ENCODE measurements at regions not wholly inside any gene's neighbourhood (a gene's known extent, or its start where the extent isn't known, plus 50 kb on each side); places are given as distances from the start of the nearest gene placed in this dataset.

DNA sequence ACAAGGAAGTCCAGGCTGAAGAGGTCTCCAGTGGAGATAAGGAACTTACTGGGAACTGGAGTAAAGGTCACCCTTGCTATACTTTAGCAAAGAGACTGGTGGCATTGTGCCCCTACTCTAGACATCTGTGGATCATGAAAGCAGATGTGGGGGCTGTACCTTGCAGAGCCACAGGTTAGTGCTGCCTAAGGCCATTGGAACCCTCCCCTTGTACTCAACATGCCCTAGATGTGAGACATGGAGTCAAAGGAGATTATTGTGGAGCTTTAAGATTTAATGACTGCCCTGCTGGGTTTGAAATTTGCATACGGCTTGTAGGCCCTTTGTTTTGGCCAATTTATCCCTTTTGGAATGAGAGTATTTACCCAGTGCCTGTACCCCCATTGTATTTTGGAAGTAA is 397.3 kb upstream of the GRIN3A start:
- Mint-ChIP-seq H3K9me3 (no peaks in the 10 kb centered on the region), H3K4me3 (no peak overlapping the region), H3K27ac (no peak overlapping the region), H3K4me1 (ENCODE audit: low read depth) (no peaks in the 10 kb centered on the region), H3K36me3 (ENCODE audit: low read depth) (no peaks in the 10 kb centered on the region), H3K27me3 (ENCODE audit: insufficient read depth) (no peaks in the 10 kb centered on the region)
- intact Hi-C loops (cut with micrococcal nuclease): no loop called here
- DNase-seq (ENCODE audit: low spot score): no peak

DNA sequence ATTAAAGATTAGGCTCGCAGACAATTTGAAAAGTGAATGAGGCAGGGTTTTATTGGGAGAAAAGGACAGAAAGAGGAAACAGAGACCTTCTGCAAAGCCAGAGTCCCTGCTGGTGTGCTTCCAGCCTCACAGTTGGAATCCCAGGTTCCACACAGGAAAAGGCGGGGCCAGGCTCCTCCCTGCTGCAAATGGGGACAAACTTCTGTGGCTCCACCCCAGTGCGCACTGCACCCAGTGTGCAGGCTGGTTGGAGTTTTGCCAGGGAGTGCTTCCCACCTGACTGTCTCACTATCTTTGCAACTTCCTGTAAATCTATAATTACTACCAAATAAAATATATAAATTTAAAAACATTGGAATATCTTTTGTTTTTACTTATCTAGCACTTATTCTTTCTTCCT is 386.0 kb upstream of the GRIN3A start:
- H3K27me3 Mint-ChIP-seq (ENCODE audit: insufficient read depth): no peaks in the 10 kb centered on the region
- no peak overlapping the region for H3K4me3 Mint-ChIP-seq
- intact Hi-C loops (cut with micrococcal nuclease): no loop called here
- peaks cover 11% of the 10 kb centered on the region for H3K9me3 Mint-ChIP-seq
- H3K27ac Mint-ChIP-seq: no peak overlapping the region
- H3K4me1 Mint-ChIP-seq (ENCODE audit: low read depth): no peaks in the 10 kb centered on the region
- H3K36me3 Mint-ChIP-seq (ENCODE audit: low read depth): no peaks in the 10 kb centered on the region
- DNase-seq (ENCODE audit: low spot score): no peak

DNA sequence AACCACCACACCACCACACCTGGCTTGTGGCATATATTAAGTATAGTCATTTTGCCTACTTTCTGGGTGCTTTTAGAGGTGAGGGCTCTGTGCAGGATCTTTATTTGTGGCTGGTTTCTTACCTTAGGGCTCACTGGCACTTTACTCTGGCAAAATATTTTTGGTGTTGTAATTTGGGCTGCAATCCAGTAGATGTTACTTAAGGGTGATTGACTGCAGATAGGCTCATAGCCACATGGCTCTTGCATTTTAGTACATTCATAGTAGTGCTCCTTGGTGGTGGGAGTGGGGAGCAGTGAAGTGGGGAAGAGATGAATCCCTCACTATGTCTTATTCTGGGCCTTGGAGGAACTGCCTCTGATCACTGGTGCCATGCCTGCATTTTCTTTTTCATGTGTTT is 376.1 kb upstream of the GRIN3A start:
- no peaks in the 10 kb centered on the region for H3K4me1 Mint-ChIP-seq (ENCODE audit: low read depth)
- peaks cover 3% of the 10 kb centered on the region for H3K9me3 Mint-ChIP-seq
- intact Hi-C loops (cut with micrococcal nuclease): no loop called here
- no peaks in the 10 kb centered on the region for H3K36me3 Mint-ChIP-seq (ENCODE audit: low read depth)
- no peak for DNase-seq (ENCODE audit: low spot score)
- no peaks in the 10 kb centered on the region for H3K27me3 Mint-ChIP-seq (ENCODE audit: insufficient read depth)
- no peak overlapping the region for H3K4me3 Mint-ChIP-seq
- no peak overlapping the region for H3K27ac Mint-ChIP-seq

DNA sequence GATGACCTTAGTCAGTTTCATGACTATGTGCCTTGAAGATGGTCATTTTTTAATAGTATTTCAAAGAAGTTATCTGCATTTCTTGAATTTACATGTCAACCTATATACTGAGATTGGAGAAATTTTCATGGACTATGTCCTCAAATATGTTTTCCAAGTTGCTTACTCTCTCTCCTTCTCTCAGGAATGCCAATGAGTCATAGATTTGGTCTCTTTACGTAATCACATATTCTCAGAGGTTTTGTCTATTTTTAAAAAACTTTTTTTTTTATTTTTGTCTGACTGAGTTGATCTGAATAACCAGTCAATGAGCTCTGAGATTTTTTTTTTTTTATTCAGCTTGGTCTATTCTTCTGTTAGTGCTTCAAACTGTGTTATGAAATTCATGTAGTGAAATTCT is 374.7 kb upstream of the GRIN3A start:
- no peak overlapping the region for H3K27ac Mint-ChIP-seq
- no peak overlapping the region for H3K4me3 Mint-ChIP-seq
- intact Hi-C loops (cut with micrococcal nuclease): no loop called here
- no peak for DNase-seq (ENCODE audit: low spot score)
- H3K9me3 Mint-ChIP-seq: peaks cover 3% of the 10 kb centered on the region
- H3K4me1 Mint-ChIP-seq (ENCODE audit: low read depth): no peaks in the 10 kb centered on the region
- no peaks in the 10 kb centered on the region for H3K27me3 Mint-ChIP-seq (ENCODE audit: insufficient read depth)
- no peaks in the 10 kb centered on the region for H3K36me3 Mint-ChIP-seq (ENCODE audit: low read depth)

DNA sequence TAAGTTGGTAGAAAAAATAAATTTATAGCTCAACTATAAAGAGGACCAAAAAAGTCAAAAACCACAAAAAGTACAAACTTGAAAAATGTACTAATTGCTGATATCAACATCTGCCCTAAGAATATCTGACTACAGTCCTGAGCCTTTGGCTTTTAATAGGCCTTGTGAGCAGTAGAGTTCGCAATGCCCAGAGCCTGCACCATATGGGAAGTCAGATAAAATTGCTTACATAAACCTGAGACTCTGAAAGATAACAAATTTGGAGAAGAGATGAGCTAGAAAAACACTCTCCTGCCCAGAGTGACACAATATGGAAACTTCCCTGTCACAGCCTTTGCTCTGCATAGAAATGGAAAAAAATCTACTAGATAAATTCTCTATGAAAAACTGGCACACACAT is 368.0 kb upstream of the GRIN3A start:
- Mint-ChIP-seq H3K9me3 (no peaks in the 10 kb centered on the region), H3K27me3 (ENCODE audit: insufficient read depth) (no peaks in the 10 kb centered on the region), H3K36me3 (ENCODE audit: low read depth) (no peaks in the 10 kb centered on the region), H3K4me3 (no peak overlapping the region), H3K27ac (no peak overlapping the region), H3K4me1 (ENCODE audit: low read depth) (no peaks in the 10 kb centered on the region)
- intact Hi-C loops (cut with micrococcal nuclease): no loop called here
- no peak for DNase-seq (ENCODE audit: low spot score)

DNA sequence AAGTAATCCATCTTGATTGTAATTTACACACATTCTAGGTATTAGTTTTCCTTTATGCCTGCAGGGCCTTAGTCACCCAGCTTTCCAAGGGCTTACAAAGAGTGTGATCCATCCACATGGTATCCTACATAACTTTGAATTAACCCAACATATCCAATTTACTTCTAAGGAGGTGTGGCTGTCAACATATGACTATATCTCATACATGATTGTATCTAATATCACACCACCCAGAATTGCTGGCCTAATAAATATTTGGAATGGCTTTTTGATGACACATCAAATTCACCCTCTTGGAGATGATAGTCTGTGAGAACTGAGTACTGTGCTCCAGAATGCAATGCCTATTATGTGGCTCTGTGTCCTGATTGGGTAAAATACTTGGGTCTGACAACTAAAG is 363.3 kb upstream of the GRIN3A start:
- no peak for DNase-seq (ENCODE audit: low spot score)
- no peaks in the 10 kb centered on the region for H3K9me3 Mint-ChIP-seq
- intact Hi-C loops (cut with micrococcal nuclease): no loop called here
- H3K27ac Mint-ChIP-seq: no peak overlapping the region
- no peaks in the 10 kb centered on the region for H3K27me3 Mint-ChIP-seq (ENCODE audit: insufficient read depth)
- no peak overlapping the region for H3K4me3 Mint-ChIP-seq
- H3K36me3 Mint-ChIP-seq (ENCODE audit: low read depth): no peaks in the 10 kb centered on the region
- H3K4me1 Mint-ChIP-seq (ENCODE audit: low read depth): no peaks in the 10 kb centered on the region

DNA sequence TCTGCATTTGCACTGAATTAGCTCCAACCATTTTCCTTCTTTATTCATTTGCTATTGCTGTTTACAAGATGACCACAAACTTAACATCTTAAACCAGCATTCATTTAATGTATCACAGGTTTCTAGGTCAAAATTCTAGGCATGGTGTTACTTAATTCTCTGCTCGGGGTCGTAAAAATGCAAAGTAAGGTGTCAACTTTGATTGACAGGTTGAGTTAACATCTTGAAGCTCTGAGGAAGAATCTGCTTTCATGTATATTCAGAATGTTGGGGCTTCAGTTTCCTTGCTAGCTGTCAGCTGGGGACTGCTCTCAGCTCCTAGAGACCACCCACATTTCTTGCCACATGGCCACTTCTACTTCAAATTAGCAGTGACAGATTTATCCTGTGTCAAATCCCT is 348.7 kb upstream of the GRIN3A start:
- Mint-ChIP-seq H3K27me3 (ENCODE audit: insufficient read depth) (no peaks in the 10 kb centered on the region), H3K27ac (no peak overlapping the region)
- intact Hi-C loops (cut with micrococcal nuclease): no loop called here

DNA sequence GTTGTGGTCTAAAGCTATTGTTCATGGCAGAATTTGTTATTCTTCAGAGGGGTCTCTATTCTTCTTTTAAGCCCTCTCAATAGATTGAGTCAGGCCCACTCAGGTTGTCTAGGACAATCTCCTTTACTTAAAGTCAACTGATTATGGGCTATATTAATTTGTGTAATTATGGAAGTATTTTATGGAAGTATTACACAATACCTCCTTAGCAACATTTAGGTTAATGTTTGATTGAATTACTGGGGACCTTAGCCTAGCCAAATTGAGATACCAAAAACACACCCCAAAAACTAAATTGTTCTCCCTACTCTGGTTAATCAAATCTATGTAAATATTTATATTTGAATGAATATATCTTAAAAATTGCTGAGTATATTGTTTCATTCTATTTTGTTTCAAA is 347.1 kb upstream of the GRIN3A start:
- Mint-ChIP-seq H3K4me3 (no peak overlapping the region), H3K27me3 (ENCODE audit: insufficient read depth) (no peaks in the 10 kb centered on the region), H3K36me3 (ENCODE audit: low read depth) (no peaks in the 10 kb centered on the region), H3K4me1 (ENCODE audit: low read depth) (no peaks in the 10 kb centered on the region), H3K27ac (no peak overlapping the region), H3K9me3 (no peaks in the 10 kb centered on the region)
- intact Hi-C loops (cut with micrococcal nuclease): no loop called here
- DNase-seq (ENCODE audit: low spot score): no peak

More for the DNA sequence above, 348.7 kb upstream of the GRIN3A start:
- H3K4me3 Mint-ChIP-seq: no peak overlapping the region
- no peaks in the 10 kb centered on the region for H3K9me3 Mint-ChIP-seq
- no peaks in the 10 kb centered on the region for H3K4me1 Mint-ChIP-seq (ENCODE audit: low read depth)
- DNase-seq (ENCODE audit: low spot score): no peak
- no peaks in the 10 kb centered on the region for H3K36me3 Mint-ChIP-seq (ENCODE audit: low read depth)

DNA sequence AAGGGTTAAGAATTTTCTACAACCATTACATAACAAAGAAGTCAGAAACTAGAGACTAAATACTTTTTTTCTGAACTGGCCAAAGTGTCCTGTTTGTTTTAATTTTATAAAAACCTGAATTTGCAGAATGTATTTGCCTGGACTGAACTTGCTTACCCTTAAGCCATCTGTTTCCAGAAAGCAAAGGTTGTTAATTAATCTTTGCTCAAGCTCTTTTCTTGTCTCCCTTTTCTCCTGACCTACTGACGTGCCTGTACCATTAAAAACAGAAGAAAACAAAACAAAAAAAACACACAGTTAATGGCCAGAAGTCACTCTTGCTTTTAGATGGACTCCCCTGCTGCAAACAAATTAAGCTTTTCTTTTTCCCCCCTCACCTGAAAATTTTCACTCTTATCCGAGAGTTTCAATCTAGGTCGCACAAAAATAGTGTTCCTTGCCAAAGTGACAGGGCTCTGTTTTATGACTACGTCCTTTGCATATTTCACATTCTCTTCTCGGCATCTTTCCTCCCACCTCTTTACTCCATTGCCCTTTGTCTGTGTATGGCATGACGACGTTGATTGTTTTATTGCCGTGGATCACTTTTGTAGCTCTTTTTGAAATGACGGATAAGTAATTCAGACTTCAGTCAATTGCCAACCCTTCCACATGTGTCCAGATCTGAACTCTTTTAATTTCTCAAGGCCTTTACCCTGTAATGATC is 333.8 kb upstream of the GRIN3A start:
- no peaks in the 10 kb centered on the region for H3K36me3 Mint-ChIP-seq (ENCODE audit: low read depth)
- H3K9me3 Mint-ChIP-seq: peaks cover 4% of the 10 kb centered on the region
- H3K27ac Mint-ChIP-seq: no peak overlapping the region
- no peak for DNase-seq (ENCODE audit: low spot score)
- intact Hi-C loops (cut with micrococcal nuclease): no loop called here
- H3K4me1 Mint-ChIP-seq (ENCODE audit: low read depth): no peaks in the 10 kb centered on the region
- H3K27me3 Mint-ChIP-seq (ENCODE audit: insufficient read depth): no peaks in the 10 kb centered on the region
- H3K4me3 Mint-ChIP-seq: no peak overlapping the region

DNA sequence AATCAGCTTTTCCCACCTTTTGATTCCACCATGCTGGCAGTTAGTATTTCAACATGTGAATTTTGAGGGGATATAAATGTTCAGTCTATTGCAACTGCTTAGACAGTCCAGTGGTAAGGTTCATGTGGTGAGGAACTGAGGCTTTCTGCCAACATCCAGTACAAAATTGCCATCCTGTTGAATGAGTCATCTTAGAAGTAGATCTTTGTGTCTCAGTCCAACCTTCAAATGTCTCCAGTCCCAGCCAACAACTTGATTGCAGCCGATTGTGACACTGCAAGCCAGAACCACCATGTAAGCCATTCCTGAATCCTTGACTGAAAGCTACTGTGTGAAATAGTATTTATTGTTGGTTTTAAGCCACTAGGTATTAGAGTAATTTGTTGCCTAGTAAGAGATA is 331.5 kb upstream of the GRIN3A start:
- no peaks in the 10 kb centered on the region for H3K36me3 Mint-ChIP-seq (ENCODE audit: low read depth)
- no peaks in the 10 kb centered on the region for H3K27me3 Mint-ChIP-seq (ENCODE audit: insufficient read depth)
- H3K9me3 Mint-ChIP-seq: peaks cover 4% of the 10 kb centered on the region
- no peak for DNase-seq (ENCODE audit: low spot score)
- no peak overlapping the region for H3K4me3 Mint-ChIP-seq
- intact Hi-C loops (cut with micrococcal nuclease): no loop called here
- H3K27ac Mint-ChIP-seq: no peak overlapping the region
- H3K4me1 Mint-ChIP-seq (ENCODE audit: low read depth): no peaks in the 10 kb centered on the region

DNA sequence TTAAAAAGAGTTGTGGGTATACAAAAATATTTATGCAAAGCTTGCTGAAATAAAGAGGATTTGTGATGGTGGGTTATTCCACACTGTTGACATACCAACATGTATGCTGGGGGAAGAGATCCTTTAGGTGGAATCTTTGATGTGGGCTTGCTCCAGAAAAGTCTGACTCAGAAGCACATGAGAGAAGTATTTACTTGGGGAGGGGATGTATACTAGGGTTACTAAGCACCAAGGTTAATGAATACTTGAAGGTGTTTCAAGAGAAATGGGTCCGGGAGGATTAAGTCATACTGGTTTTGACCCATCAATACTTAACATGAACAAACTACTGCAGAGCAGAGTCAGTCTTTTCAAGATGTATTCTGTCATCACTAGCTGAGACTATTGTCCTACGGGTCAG is 316.4 kb upstream of the GRIN3A start:
- DNase-seq (ENCODE audit: low spot score): no peak
- intact Hi-C loops (cut with micrococcal nuclease): no loop called here
- no peak overlapping the region for H3K4me3 Mint-ChIP-seq
- no peaks in the 10 kb centered on the region for H3K36me3 Mint-ChIP-seq (ENCODE audit: low read depth)
- H3K4me1 Mint-ChIP-seq (ENCODE audit: low read depth): no peaks in the 10 kb centered on the region
- H3K9me3 Mint-ChIP-seq: no peaks in the 10 kb centered on the region
- H3K27ac Mint-ChIP-seq: no peak overlapping the region
- no peaks in the 10 kb centered on the region for H3K27me3 Mint-ChIP-seq (ENCODE audit: insufficient read depth)

DNA sequence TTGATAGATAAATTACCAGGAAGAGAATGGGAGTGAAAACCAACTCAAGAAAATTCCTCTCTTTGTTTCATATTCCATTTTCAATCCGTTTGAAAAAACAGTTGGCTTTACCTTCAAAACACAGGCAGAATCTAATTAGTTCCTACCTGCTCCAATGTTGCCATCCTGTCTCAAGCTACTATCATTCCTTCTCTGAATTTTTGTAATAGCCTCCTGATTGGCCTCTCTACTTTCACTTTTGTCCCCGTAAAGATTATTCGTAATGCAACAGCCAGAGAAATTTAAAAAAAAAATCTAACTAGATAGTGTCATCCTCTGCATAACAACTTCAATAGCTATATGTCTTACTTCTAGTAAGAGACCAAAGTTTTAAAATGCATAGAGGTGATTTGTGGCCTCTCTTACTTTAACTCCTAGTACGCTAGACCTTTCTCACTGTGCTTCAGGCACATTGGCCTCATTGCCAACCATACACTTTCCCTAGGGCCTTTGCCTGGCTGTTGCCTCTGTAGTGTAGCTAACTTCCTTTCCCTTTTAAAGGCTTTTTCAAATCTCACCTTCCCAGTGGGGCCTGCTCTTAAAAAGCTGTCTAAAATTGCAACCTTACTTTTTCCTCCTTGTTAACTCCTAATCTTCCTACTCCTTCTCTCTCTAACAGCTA is 311.3 kb upstream of the GRIN3A start:
- Mint-ChIP-seq H3K27ac (no peak overlapping the region), H3K4me1 (ENCODE audit: low read depth) (no peaks in the 10 kb centered on the region), H3K36me3 (ENCODE audit: low read depth) (no peaks in the 10 kb centered on the region), H3K9me3 (no peaks in the 10 kb centered on the region), H3K27me3 (ENCODE audit: insufficient read depth) (no peaks in the 10 kb centered on the region), H3K4me3 (no peak overlapping the region)
- DNase-seq (ENCODE audit: low spot score): no peak
- intact Hi-C loops (cut with micrococcal nuclease): no loop called here

DNA sequence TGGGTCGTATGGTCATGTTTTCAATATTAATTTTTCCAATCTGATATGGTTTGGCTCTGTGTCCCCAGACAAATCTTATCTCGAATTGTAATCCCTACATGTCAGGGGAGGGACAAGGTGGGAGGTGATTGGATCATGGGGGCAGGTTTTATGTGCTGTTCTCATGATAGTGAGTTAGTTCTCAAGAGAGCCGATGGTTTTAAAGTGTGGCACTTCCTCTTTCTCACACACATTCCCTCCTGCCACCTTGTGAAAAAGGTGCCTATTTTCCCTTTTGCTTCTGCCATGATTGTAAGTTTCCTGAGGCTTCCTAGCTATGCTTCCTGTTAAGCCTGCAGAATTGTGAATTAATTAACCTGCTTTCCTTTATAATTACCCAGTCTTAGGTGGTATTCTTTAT is 309.1 kb upstream of the GRIN3A start:
- H3K9me3 Mint-ChIP-seq: no peaks in the 10 kb centered on the region
- H3K4me1 Mint-ChIP-seq (ENCODE audit: low read depth): no peaks in the 10 kb centered on the region
- intact Hi-C loops (cut with micrococcal nuclease): no loop called here
- no peak overlapping the region for H3K27ac Mint-ChIP-seq
- H3K36me3 Mint-ChIP-seq (ENCODE audit: low read depth): no peaks in the 10 kb centered on the region
- H3K27me3 Mint-ChIP-seq (ENCODE audit: insufficient read depth): no peaks in the 10 kb centered on the region
- no peak for DNase-seq (ENCODE audit: low spot score)
- no peak overlapping the region for H3K4me3 Mint-ChIP-seq

DNA sequence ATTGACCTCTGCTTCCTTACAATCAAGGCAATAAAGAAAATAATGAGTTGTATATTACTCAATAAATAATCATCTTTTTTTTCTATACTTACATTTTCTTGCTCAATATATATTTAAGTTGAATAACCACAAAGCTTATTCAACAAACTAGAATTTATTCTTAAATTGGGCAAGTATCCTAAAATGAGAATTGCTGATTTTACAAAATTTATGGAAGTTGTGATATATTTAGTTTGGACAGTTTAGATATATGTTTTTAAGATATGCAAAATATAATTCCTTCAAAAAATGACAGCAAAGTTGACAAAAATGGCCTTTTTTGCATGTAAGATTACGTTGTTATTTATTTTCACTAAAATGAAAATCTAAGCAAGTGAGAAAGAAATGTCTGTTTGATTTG is 305.7 kb upstream of the GRIN3A start:
- Mint-ChIP-seq H3K27me3 (ENCODE audit: insufficient read depth) (no peaks in the 10 kb centered on the region), H3K4me3 (no peak overlapping the region), H3K4me1 (ENCODE audit: low read depth) (no peaks in the 10 kb centered on the region), H3K36me3 (ENCODE audit: low read depth) (no peaks in the 10 kb centered on the region), H3K27ac (no peak overlapping the region), H3K9me3 (no peaks in the 10 kb centered on the region)
- no peak for DNase-seq (ENCODE audit: low spot score)
- intact Hi-C loops (cut with micrococcal nuclease): no loop called here
